ENCODE measurements at regions not wholly inside any gene's neighbourhood (a gene's known extent, or its start where the extent isn't known, plus 50 kb on each side); places are given as distances from the start of the nearest gene placed in this dataset.

DNA sequence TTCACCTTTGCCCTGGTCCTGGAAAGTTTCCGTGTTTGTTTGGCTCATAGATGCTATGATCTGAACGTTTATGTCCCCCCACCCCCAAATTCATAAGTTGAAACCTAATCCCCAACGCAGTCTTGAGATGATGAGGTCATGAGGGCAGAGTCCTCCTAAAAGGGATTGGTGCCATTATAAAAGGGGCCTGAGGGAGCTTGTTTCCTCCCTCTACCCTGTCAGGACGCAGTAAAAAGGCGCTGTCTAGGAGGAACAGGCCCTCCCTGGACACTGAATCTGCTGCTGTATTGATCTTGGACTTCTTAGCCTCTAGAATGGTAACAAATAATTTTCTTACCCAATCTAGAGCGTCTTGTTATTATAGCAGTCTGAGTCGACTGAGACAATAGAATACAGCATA is 2190.6 kb upstream of the TENM3 start:
- Histone ChIP-seq H2BK15ac (ENCODE audit: low read depth, low read length) (no peak overlapping the region), H3K27me3 (ENCODE audit: control insufficient read depth, insufficient read depth, low read length) (peaks cover 6% of the 10 kb centered on the region), H3K4me3 (ENCODE audit: insufficient read depth, low read depth, low read length) (no peak overlapping the region), H3K14ac (replicated peaks; ENCODE audit: low read depth, low read length) (no peak overlapping the region), H4K5ac (ENCODE audit: low read depth, low read length) (no peak overlapping the region), H3K9me1 (ENCODE audit: insufficient read depth, low read length) (no peaks in the 10 kb centered on the region), H2AK5ac (ENCODE audit: low read depth, low read length) (no peak overlapping the region), H2BK20ac (ENCODE audit: low read depth, low read length) (no peak overlapping the region), H3K18ac (ENCODE audit: low read depth, low read length) (no peak overlapping the region), H3K23ac (ENCODE audit: low read depth, low read length) (no peak overlapping the region), H4K20me1 (ENCODE audit: insufficient read depth, low read length) (no peaks in the 10 kb centered on the region), H3K56ac (ENCODE audit: extremely low read depth, insufficient read depth, low read length) (no peak overlapping the region), H2AK9ac (replicated peaks; ENCODE audit: low read depth, low read length, poor library complexity) (no peak overlapping the region), H3K36me3 (ENCODE audit: control insufficient read depth, insufficient read depth, low read length) (no peaks in the 10 kb centered on the region), H4K91ac (ENCODE audit: insufficient read depth, low read depth, low read length) (no peak overlapping the region), H3K9me3 (ENCODE audit: control insufficient read depth, insufficient read depth, low read length) (no peaks in the 10 kb centered on the region), H3K27ac (ENCODE audit: insufficient read depth, low read length) (no peak overlapping the region), H3K9ac (ENCODE audit: low read depth, low read length) (no peak overlapping the region), H2BK120ac (ENCODE audit: low read depth, low read length) (no peak overlapping the region), H2AFZ (replicated peaks; ENCODE audit: low read length, poor library complexity) (no peak overlapping the region), H3K4me1 (ENCODE audit: control insufficient read depth, insufficient read depth, low read length) (no peaks in the 10 kb centered on the region), H3K4me2 (ENCODE audit: low read depth, low read length) (no peak overlapping the region), H2BK5ac (ENCODE audit: low read depth, low read length, poor library complexity, severe bottlenecking) (no peak overlapping the region), H4K8ac (ENCODE audit: low read depth in 2 of 2, low read length in 2 of 2) (no peak overlapping the region), H3K79me1 (ENCODE audit: low read depth in 1 of 2, low read length in 2 of 2) (no peaks in the 10 kb centered on the region), H3K4ac (ENCODE audit: low read depth, low read length) (no peak overlapping the region)
- ChIA-PET CTCF (no interaction called here), POLR2A (ENCODE audit: unreplicated experiment) (no interaction called here)
- dilution Hi-C loops (cut with HindIII; ENCODE audit: low sequenced_read_pairs, unreplicated experiment): no loop called here
- WGBS, 2 experiments (ENCODE audit: extremely low coverage in 2 of 2, insufficient read length in 1 of 2): no CpG with 5 or more reads among the region's 7 CpGs
- intact Hi-C loops (cut with micrococcal nuclease): no loop called here
- in situ Hi-C loops (cut with MboI; ENCODE audit: low sequenced_read_pairs): no loop called here
- TF ChIP-seq, protein P1, sequence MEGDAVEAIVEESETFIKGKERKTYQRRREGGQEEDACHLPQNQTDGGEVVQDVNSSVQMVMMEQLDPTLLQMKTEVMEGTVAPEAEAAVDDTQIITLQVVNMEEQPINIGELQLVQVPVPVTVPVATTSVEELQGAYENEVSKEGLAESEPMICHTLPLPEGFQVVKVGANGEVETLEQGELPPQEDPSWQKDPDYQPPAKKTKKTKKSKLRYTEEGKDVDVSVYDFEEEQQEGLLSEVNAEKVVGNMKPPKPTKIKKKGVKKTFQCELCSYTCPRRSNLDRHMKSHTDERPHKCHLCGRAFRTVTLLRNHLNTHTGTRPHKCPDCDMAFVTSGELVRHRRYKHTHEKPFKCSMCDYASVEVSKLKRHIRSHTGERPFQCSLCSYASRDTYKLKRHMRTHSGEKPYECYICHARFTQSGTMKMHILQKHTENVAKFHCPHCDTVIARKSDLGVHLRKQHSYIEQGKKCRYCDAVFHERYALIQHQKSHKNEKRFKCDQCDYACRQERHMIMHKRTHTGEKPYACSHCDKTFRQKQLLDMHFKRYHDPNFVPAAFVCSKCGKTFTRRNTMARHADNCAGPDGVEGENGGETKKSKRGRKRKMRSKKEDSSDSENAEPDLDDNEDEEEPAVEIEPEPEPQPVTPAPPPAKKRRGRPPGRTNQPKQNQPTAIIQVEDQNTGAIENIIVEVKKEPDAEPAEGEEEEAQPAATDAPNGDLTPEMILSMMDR (conservative IDR thresholded peaks at IDR 0.05; ENCODE audit: low read depth, low read length): no peak
- TF ChIP-seq CHD1 (IDR thresholded peaks at IDR 0.05; ENCODE audit: low read depth, low read length) (no peak), CEBPB (IDR thresholded peaks at IDR 0.05; ENCODE audit: low read depth, low read length) (no peak), FOS (IDR thresholded peaks at IDR 0.05; ENCODE audit: low read depth, low read length) (no peak), MXI1 (IDR thresholded peaks at IDR 0.05; ENCODE audit: borderline replicate concordance, low read depth, low read length) (no peak), RCOR1 (IDR thresholded peaks at IDR 0.05; ENCODE audit: insufficient replicate concordance, low read length) (no peak), RAD21 (IDR thresholded peaks at IDR 0.05; ENCODE audit: low read length) (no peak)
- TF ChIP-seq, protein P2, sequence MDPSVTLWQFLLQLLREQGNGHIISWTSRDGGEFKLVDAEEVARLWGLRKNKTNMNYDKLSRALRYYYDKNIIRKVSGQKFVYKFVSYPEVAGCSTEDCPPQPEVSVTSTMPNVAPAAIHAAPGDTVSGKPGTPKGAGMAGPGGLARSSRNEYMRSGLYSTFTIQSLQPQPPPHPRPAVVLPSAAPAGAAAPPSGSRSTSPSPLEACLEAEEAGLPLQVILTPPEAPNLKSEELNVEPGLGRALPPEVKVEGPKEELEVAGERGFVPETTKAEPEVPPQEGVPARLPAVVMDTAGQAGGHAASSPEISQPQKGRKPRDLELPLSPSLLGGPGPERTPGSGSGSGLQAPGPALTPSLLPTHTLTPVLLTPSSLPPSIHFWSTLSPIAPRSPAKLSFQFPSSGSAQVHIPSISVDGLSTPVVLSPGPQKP (IDR thresholded peaks at IDR 0.05; ENCODE audit: borderline replicate concordance, low read depth, low read length): no peak
- TF ChIP-seq, protein P3, sequence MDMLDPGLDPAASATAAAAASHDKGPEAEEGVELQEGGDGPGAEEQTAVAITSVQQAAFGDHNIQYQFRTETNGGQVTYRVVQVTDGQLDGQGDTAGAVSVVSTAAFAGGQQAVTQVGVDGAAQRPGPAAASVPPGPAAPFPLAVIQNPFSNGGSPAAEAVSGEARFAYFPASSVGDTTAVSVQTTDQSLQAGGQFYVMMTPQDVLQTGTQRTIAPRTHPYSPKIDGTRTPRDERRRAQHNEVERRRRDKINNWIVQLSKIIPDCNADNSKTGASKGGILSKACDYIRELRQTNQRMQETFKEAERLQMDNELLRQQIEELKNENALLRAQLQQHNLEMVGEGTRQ (IDR thresholded peaks at IDR 0.05; ENCODE audit: low read depth, low read length): no peak
- ATAC-seq (ENCODE audit: low read depth): no peak
- no peak for DNase-seq
- BruUV-seq (replicated peaks): no TSS peak

Measured in IMR-90 (cell line).